ENCODE measurements at regions not wholly inside any gene's neighbourhood (a gene's known extent, or its start where the extent isn't known, plus 50 kb on each side); places are given as distances from the start of the nearest gene placed in this dataset.

DNA sequence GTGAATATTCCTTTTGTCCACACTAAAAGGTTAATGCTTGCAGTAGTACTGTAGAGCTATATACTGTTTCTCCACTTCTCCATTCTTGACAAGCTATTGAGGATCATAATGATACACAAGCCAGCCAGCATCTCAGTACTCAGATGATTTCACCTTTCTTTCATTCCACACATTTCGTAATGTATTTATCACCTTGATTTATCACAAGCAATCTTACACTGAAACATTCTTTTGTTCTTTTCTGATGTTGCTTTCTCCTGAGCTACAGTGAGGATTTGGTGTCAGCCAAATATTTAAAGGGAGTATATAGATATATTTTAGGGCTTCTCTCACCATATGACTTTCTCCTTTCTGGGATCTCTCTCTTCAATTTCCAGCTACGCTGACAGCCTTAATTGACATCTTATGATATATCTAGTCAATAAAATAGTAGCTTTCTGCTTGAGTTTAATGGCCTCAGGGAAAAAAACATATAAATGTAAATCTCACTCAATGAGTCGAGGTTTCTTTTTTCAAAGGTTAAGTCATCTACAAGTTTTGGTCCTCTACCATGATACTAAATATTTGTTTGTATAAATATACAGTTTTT lies 1327.0 kb downstream of the NSUN3 start:
- no peak for DNase-seq
- no peak overlapping the region for H3K4me3 Mint-ChIP-seq (ENCODE audit: unreplicated experiment)
- H3K27me3 Mint-ChIP-seq (ENCODE audit: unreplicated experiment) = no peaks in the 10 kb centered on the region
- TF ChIP-seq, protein P1, sequence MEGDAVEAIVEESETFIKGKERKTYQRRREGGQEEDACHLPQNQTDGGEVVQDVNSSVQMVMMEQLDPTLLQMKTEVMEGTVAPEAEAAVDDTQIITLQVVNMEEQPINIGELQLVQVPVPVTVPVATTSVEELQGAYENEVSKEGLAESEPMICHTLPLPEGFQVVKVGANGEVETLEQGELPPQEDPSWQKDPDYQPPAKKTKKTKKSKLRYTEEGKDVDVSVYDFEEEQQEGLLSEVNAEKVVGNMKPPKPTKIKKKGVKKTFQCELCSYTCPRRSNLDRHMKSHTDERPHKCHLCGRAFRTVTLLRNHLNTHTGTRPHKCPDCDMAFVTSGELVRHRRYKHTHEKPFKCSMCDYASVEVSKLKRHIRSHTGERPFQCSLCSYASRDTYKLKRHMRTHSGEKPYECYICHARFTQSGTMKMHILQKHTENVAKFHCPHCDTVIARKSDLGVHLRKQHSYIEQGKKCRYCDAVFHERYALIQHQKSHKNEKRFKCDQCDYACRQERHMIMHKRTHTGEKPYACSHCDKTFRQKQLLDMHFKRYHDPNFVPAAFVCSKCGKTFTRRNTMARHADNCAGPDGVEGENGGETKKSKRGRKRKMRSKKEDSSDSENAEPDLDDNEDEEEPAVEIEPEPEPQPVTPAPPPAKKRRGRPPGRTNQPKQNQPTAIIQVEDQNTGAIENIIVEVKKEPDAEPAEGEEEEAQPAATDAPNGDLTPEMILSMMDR (IDR thresholded peaks at IDR 0.05; ENCODE audit: partially characterized antibody, unreplicated experiment) = no peak
- H3K9me3 Mint-ChIP-seq (ENCODE audit: unreplicated experiment) = peaks cover 5% of the 10 kb centered on the region
- H3K4me1 Mint-ChIP-seq (ENCODE audit: low read depth, unreplicated experiment) = peaks cover 13% of the 10 kb centered on the region
- H3K36me3 Mint-ChIP-seq (ENCODE audit: unreplicated experiment) = no peaks in the 10 kb centered on the region
- H3K27ac Mint-ChIP-seq (ENCODE audit: unreplicated experiment) = no peak overlapping the region

GRCh38 chr3:95394286-95394685 lies 1331.4 kb downstream of the NSUN3 start:
- Mint-ChIP-seq H3K9me3 (ENCODE audit: unreplicated experiment) (no peaks in the 10 kb centered on the region), H3K36me3 (ENCODE audit: unreplicated experiment) (no peaks in the 10 kb centered on the region), H3K4me1 (ENCODE audit: low read depth, unreplicated experiment) (peaks cover 19% of the 10 kb centered on the region), H3K4me3 (ENCODE audit: unreplicated experiment) (no peak overlapping the region), H3K27ac (ENCODE audit: unreplicated experiment) (no peak overlapping the region), H3K27me3 (ENCODE audit: unreplicated experiment) (no peaks in the 10 kb centered on the region)
- DNase-seq = no peak
- TF ChIP-seq, protein P1 (IDR thresholded peaks at IDR 0.05; ENCODE audit: partially characterized antibody, unreplicated experiment) = no peak

DNA sequence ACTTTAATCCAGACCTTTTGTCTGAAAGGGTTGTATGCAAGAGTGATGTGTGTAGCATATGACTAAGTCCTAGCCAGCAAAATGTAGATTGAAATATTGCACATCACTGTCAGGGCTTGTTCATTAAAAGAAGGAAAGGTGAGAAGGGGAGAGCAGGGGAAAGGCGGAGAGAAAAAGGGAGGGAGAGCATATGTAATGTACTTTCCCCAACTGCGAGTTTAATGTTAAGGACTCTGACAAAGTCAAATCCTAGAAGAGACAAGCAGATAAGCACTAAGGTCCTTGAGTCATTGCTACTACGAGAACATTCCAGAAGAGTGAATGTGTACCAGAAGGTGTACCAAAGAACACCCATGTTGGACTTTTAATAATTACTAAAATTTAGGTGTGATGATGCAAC lies 1336.7 kb downstream of the NSUN3 start:
- TF ChIP-seq, protein P1 (IDR thresholded peaks at IDR 0.05; ENCODE audit: partially characterized antibody, unreplicated experiment) = no peak
- H3K4me3 Mint-ChIP-seq (ENCODE audit: unreplicated experiment) = no peak overlapping the region

GRCh38 chr3:95401693-95402092 lies 1338.8 kb downstream of the NSUN3 start:
- DNase-seq = no peak
- no peak overlapping the region for H3K4me3 Mint-ChIP-seq (ENCODE audit: unreplicated experiment)
- no peaks in the 10 kb centered on the region for H3K9me3 Mint-ChIP-seq (ENCODE audit: unreplicated experiment)
- H3K36me3 Mint-ChIP-seq (ENCODE audit: unreplicated experiment) = no peaks in the 10 kb centered on the region
- H3K27me3 Mint-ChIP-seq (ENCODE audit: unreplicated experiment) = no peaks in the 10 kb centered on the region
- TF ChIP-seq, protein P1 (IDR thresholded peaks at IDR 0.05; ENCODE audit: partially characterized antibody, unreplicated experiment) = no peak
- H3K27ac Mint-ChIP-seq (ENCODE audit: unreplicated experiment) = no peak overlapping the region
- peaks cover 4% of the 10 kb centered on the region for H3K4me1 Mint-ChIP-seq (ENCODE audit: low read depth, unreplicated experiment)

More for the DNA sequence above, 1336.7 kb downstream of the NSUN3 start:
- H3K9me3 Mint-ChIP-seq (ENCODE audit: unreplicated experiment) = no peaks in the 10 kb centered on the region
- H3K27me3 Mint-ChIP-seq (ENCODE audit: unreplicated experiment) = no peaks in the 10 kb centered on the region
- no peaks in the 10 kb centered on the region for H3K36me3 Mint-ChIP-seq (ENCODE audit: unreplicated experiment)
- no peak overlapping the region for H3K27ac Mint-ChIP-seq (ENCODE audit: unreplicated experiment)
- H3K4me1 Mint-ChIP-seq (ENCODE audit: low read depth, unreplicated experiment) = peaks cover 11% of the 10 kb centered on the region
- DNase-seq = no peak

- no peaks in the 10 kb centered on the region for H3K9me3 Mint-ChIP-seq (ENCODE audit: unreplicated experiment)
- H3K36me3 Mint-ChIP-seq (ENCODE audit: unreplicated experiment) = no peaks in the 10 kb centered on the region
- H3K4me1 Mint-ChIP-seq (ENCODE audit: low read depth, unreplicated experiment) = no peaks in the 10 kb centered on the region
- no peak for DNase-seq
- no peak overlapping the region for H3K27ac Mint-ChIP-seq (ENCODE audit: unreplicated experiment)
- TF ChIP-seq, protein P1 (IDR thresholded peaks at IDR 0.05; ENCODE audit: partially characterized antibody, unreplicated experiment) = no peak
- H3K27me3 Mint-ChIP-seq (ENCODE audit: unreplicated experiment) = no peaks in the 10 kb centered on the region
- H3K4me3 Mint-ChIP-seq (ENCODE audit: unreplicated experiment) = no peak overlapping the region
Observed at GRCh38 chr3:95407709-95408463, 1345.0 kb downstream of the NSUN3 start.

Data from glutamatergic neuron (in vitro differentiated cells).